ENCODE measurements at regions not wholly inside any gene's neighbourhood (a gene's known extent, or its start where the extent isn't known, plus 50 kb on each side); places are given as distances from the start of the nearest gene placed in this dataset.
"Not testable (repeated sequence)": the region's sequence is repeated elsewhere in the genome, so short reads cannot be mapped to it uniquely, and the experiment has no call there.

GRCh38 chr20:12072954-12073264, 155.2 kb downstream of the BTBD3 start:
- DNase-seq: no peak

- no peak for DNase-seq
Observed at GRCh38 chr20:12074111-12074655, 156.5 kb downstream of the BTBD3 start.

GRCh38 chr20:12076200-12076599, 158.5 kb downstream of the BTBD3 start:
- no peak for DNase-seq

GRCh38 chr20:12077875-12078274, 160.2 kb downstream of the BTBD3 start:
- DNase-seq: no peak

- DNase-seq: no peak
Observed at GRCh38 chr20:12079490-12079889, 161.8 kb downstream of the BTBD3 start.

GRCh38 chr20:12083269-12083668, 165.6 kb downstream of the BTBD3 start:
- DNase-seq: no peak

GRCh38 chr20:12084482-12084881, 166.8 kb downstream of the BTBD3 start:
- no peak for DNase-seq

GRCh38 chr20:12086359-12086758, 168.7 kb downstream of the BTBD3 start:
- DNase-seq: no peak

GRCh38 chr20:12090920-12091319, 173.2 kb downstream of the BTBD3 start:
- DNase-seq: no peak

GRCh38 chr20:12093057-12093796, 175.5 kb downstream of the BTBD3 start:
- no peak for DNase-seq

GRCh38 chr20:12093797-12094190, 176.1 kb downstream of the BTBD3 start:
- not testable (repeated sequence) for DNase-seq

- DNase-seq: no peak
Observed at GRCh38 chr20:12095180-12095920, 177.7 kb downstream of the BTBD3 start.

GRCh38 chr20:12098421-12098820, 180.7 kb downstream of the BTBD3 start:
- no peak for DNase-seq

- no peak for DNase-seq
Observed at GRCh38 chr20:12108846-12109245, 191.2 kb downstream of the BTBD3 start.

- no peak for DNase-seq
Observed at GRCh38 chr20:12110274-12110673, 192.6 kb downstream of the BTBD3 start.

- DNase-seq: no peak
Observed at GRCh38 chr20:12110711-12111110, 193.0 kb downstream of the BTBD3 start.

- no peak for DNase-seq
Observed at GRCh38 chr20:12111431-12112088, 193.9 kb downstream of the BTBD3 start.

GRCh38 chr20:12112089-12112474, 194.4 kb downstream of the BTBD3 start:
- no peak for DNase-seq

GRCh38 chr20:12112665-12113064, 195.0 kb downstream of the BTBD3 start:
- no peak for DNase-seq

GRCh38 chr20:12113075-12113467, 195.4 kb downstream of the BTBD3 start:
- DNase-seq: no peak

GRCh38 chr20:12113468-12114371, 196.0 kb downstream of the BTBD3 start:
- DNase-seq: no peak

- not testable (repeated sequence) for DNase-seq
Observed at GRCh38 chr20:12129114-12129513, 211.4 kb downstream of the BTBD3 start.

GRCh38 chr20:12129532-12129931, 211.8 kb downstream of the BTBD3 start:
- not testable (repeated sequence) for DNase-seq
